Right lobe of liver (tissue), 6 donors: ENCODE measurements at regions not wholly inside any gene's neighbourhood (a gene's known extent, or its start where the extent isn't known, plus 50 kb on each side); places are given as distances from the start of the nearest gene placed in this dataset.

ENCODE experiments used
- ATAC-seq, 4 donors: fragments of 200-7000 bp; cut with Tn5 transposase; one replicate each; pipeline ENCODE4 v1.9.1; 2020; ENCODE audit warnings: mild to moderate bottlenecking in 4 of 4, moderate library complexity in 4 of 4
- DNase-seq, 3 donors: peaks; one replicate each; pipeline ENCODE4 v3.0.0-alpha.2; 2020
- H3K27ac ChIP-seq, 3 donors: fragments of 200-600 bp; one replicate each; pipeline ENCODE4 v1.8.0; 2022
- H3K27me3 ChIP-seq, 2 donors: fragments of 200-600 bp; one replicate each; pipeline ENCODE4 v1.8.0; 2022
- H3K36me3 ChIP-seq, 4 donors: fragments of 200-600 bp; sonication (generic) in 1 of 4; one replicate each; pipeline versions ENCODE4 v1.5.1 to v1.8.0; 2017 to 2022; ENCODE audit warnings: control low read depth in 1 of 4
- H3K4me1 ChIP-seq, 4 donors: fragments of 200-600 bp; sonication (generic) in 1 of 4; one replicate each; pipeline versions ENCODE4 v1.5.1 to v1.8.0; 2017 to 2022; ENCODE audit warnings: control low read depth in 1 of 4
- H3K4me3 ChIP-seq, 3 donors: fragments of 200-600 bp; one replicate each; pipeline ENCODE4 v1.8.0; 2022
- H3K9me3 ChIP-seq, 4 donors: fragments of 200-600 bp; sonication (generic) in 1 of 4; one replicate each; pipeline versions ENCODE4 v1.5.1 to v1.8.0; 2017 to 2022; ENCODE audit warnings: control low read depth in 1 of 4
- POLR2A ChIP-seq: fragments of 450-650 bp; IDR thresholded peaks from one replicate; pipeline ENCODE4 v1.6.1; 2017; ENCODE audit warnings: antibody characterized with exemption, mild to moderate bottlenecking
- WGBS: methylation state at CpG from one replicate; pipeline ENCODE4 v1.1.6; 2018; ENCODE audit warnings: low coverage, low lambda C conversion rate; ENCODE audit not compliant: insufficient coverage; ENCODE audit errors: missing lambda C conversion rate; 5-methylcytosine and 5-hydroxymethylcytosine counted together
- intact Hi-C, 2 donors: fragments of 100-400 bp; cut with DNase I; formaldehyde crosslinking; loops; one replicate each; pipeline versions ENCODE4 v1.11.2 to v1.14.1; 2022
- TF ChIP-seq, protein P1 (sequence below), 4 donors: fragments of 200-600 bp in 3 of 4; fragments of 450-650 bp in 1 of 4; IDR thresholded peaks; one replicate each; pipeline versions ENCODE4 v1.5.1 to v1.8.0; 2016 to 2022; ENCODE audit warnings: antibody characterized with exemption in 4 of 4, mild to moderate bottlenecking in 2 of 4
- donor health status: DM: no; HTN: yes; CAD: no.
- donor health status: DM: no; HTN: no; CAD: no.
- donor health status: DM: no; HTN: no; CAD: no.
- donor health status: DM: no; HTN: yes; CAD: no.
- donor health status: DM: no; HTN: yes; CAD: no.

DNA sequence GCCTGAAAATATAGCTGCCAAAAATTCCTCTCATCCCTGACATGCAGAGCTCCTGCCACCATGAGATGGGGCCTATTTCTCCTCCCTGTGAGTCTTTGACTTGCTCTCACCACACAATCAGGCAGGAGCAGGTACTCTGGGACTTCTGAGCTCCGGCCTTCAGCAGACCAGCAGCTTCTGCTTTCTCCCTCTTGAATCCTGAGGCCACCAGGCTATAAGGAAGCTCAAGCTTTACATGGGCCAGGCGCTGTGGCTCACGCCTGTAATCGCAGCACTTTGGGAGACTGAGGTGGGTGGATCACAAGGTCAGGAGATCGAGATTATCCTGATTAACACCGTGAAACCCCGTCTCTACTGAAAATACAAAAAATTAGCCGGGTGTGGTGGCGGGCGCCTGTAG lies 238.7 kb upstream of the RREB1 start:
- Histone ChIP-seq H3K36me3 (no peaks in the 10 kb centered on the region), H3K4me3 (no peak overlapping the region), H3K27me3 (no peaks in the 10 kb centered on the region), H3K4me1 (no peaks in the 10 kb centered on the region), H3K27ac (no peak overlapping the region), H3K9me3 (no peaks in the 10 kb centered on the region)
- 90% methylated on average over 10 of the region's 10 CpGs for WGBS
- ATAC-seq: no peak
- intact Hi-C loops: no loop called here
- no peak for DNase-seq
- TF ChIP-seq POLR2A: no peak
- TF ChIP-seq, protein P1, sequence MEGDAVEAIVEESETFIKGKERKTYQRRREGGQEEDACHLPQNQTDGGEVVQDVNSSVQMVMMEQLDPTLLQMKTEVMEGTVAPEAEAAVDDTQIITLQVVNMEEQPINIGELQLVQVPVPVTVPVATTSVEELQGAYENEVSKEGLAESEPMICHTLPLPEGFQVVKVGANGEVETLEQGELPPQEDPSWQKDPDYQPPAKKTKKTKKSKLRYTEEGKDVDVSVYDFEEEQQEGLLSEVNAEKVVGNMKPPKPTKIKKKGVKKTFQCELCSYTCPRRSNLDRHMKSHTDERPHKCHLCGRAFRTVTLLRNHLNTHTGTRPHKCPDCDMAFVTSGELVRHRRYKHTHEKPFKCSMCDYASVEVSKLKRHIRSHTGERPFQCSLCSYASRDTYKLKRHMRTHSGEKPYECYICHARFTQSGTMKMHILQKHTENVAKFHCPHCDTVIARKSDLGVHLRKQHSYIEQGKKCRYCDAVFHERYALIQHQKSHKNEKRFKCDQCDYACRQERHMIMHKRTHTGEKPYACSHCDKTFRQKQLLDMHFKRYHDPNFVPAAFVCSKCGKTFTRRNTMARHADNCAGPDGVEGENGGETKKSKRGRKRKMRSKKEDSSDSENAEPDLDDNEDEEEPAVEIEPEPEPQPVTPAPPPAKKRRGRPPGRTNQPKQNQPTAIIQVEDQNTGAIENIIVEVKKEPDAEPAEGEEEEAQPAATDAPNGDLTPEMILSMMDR (IDR thresholded peaks at IDR 0.05): no peak

DNA sequence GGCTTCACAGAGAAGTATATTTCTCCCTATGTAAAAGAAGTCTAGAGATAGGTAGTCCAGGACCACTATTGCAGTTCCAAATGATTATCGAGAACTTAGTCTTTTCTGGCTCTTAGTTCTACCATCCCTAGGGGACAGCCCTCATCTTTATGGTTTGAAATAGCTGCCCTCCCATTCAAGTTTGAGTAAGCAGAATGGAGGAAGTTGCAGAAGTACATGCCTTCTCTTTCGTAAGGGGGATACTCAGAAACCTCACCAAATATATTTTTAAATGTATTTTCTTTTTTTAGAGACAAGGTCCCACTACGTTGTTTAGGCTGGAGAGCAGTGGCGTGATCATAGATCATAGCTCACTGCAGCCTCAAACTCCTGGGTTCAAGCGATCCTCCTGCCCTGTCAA lies 236.8 kb upstream of the RREB1 start:
- no peak overlapping the region for H3K27ac ChIP-seq
- no peaks in the 10 kb centered on the region for H3K27me3 ChIP-seq
- H3K4me1 ChIP-seq: no peaks in the 10 kb centered on the region
- H3K4me3 ChIP-seq: no peak overlapping the region
- WGBS: 76% methylated on average over 4 of the region's 5 CpGs
- no peaks in the 10 kb centered on the region for H3K36me3 ChIP-seq
- TF ChIP-seq, protein P1 (IDR thresholded peaks at IDR 0.05): no peak
- TF ChIP-seq POLR2A: no peak
- intact Hi-C loops: no loop called here
- H3K9me3 ChIP-seq: no peaks in the 10 kb centered on the region
- ATAC-seq (no peak), DNase-seq (no peak)

DNA sequence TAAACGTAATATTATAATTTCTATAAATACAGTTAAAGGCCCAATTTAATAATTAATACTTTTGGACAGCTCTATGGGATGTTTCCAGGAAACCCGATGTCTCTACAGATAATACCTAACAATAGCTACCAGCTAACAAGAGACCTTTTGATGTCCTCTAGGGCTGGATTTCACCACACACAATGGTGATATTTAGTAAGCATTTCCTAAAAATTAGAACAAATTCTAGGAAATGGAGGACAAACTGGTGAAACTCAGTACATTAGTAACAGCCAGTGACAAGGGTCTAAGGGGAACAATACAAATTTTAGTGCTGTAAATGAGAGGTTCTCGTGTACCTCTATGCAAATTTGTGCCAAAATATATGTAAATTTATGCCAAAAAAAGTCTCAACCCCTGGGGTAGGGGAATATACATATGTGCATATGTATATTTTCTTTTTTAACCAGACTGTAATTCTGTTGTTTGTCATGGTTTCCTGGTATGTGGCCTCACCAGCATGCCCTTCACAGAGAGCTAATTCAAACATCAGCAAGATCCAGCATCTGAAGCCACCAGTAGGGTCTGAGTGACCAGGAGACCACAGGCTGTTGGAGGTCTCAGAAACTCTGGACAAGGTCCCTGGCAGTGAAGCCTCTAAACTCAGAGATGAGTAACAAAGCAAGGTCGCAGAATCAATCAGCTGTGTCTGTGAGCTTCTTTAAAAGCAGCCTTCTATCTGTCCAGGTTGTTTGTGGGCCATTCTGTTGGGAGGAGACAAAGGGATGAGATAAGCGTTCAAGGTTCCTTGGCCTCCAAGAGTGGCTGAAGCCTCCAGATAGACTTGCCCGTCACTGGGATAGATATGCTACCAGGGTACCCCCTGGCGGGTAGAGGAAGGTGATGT lies 235.1 kb upstream of the RREB1 start:
- WGBS: 81% methylated on average over 4 of the region's 7 CpGs
- no peaks in the 10 kb centered on the region for H3K4me1 ChIP-seq
- no peak for DNase-seq
- H3K4me3 ChIP-seq: no peak overlapping the region
- no peak overlapping the region for H3K27ac ChIP-seq
- ATAC-seq: no peak
- no peaks in the 10 kb centered on the region for H3K27me3 ChIP-seq
- H3K36me3 ChIP-seq: no peaks in the 10 kb centered on the region
- no peak for TF ChIP-seq POLR2A
- TF ChIP-seq, protein P1 (IDR thresholded peaks at IDR 0.05): no peak
- no peaks in the 10 kb centered on the region for H3K9me3 ChIP-seq
- intact Hi-C loops: no loop called here

DNA sequence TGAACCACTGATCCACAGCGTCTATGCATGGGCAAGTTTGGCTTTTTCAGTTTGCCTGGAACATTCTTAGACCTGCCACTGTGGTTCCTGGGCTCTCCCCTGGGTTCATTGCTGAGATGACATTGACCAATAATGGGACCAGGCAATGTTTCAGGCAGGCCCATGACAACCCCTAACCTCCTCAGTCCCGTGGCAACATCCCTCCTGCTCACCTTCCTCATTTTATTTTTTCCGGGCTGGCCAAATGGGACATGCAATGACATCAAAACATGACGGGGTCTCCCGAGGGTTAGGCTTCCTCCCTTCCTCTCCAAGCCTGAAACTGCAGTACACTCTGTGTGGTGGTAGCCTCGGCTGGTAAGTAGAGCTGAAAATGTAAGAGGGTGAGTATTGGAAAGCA lies 234.0 kb upstream of the RREB1 start:
- no peak overlapping the region for H3K4me3 ChIP-seq
- no peak for TF ChIP-seq POLR2A
- TF ChIP-seq, protein P1 (IDR thresholded peaks at IDR 0.05): no peak
- H3K4me1 ChIP-seq: no peaks in the 10 kb centered on the region
- H3K27ac ChIP-seq: no peak overlapping the region
- intact Hi-C loops: no loop called here
- ATAC-seq (peak in 1 of 4 donors; percentile 24), DNase-seq (no peak)
- H3K36me3 ChIP-seq: no peaks in the 10 kb centered on the region
- H3K27me3 ChIP-seq: no peaks in the 10 kb centered on the region
- no peaks in the 10 kb centered on the region for H3K9me3 ChIP-seq
- WGBS: 59% methylated on average over 5 of the region's 6 CpGs
